ENCODE measurements at regions not wholly inside any gene's neighbourhood (a gene's known extent, or its start where the extent isn't known, plus 50 kb on each side); places are given as distances from the start of the nearest gene placed in this dataset.

DNA sequence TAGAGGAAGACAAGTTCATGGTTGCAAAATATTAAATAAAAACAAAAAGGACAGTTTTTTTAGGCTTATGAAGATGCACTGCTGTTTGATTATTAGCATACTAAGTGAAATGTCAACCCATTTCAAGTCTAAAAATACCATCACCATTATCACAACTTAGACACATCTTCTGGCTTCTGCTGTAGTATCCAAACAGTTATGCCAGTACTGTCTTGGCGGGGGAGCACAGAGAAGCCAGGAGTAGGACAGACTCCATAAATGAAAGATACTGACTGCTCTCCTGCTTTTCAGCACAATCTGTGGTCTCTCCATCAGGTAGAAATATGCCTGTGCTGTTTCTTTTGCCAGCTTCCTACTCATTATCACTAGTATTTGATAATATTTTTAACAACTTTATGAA is 179.2 kb upstream of the DSEL start:
- DNase-seq (ENCODE audit: extremely low spot score, unreplicated experiment) = no peak
- TF ChIP-seq, protein P1, sequence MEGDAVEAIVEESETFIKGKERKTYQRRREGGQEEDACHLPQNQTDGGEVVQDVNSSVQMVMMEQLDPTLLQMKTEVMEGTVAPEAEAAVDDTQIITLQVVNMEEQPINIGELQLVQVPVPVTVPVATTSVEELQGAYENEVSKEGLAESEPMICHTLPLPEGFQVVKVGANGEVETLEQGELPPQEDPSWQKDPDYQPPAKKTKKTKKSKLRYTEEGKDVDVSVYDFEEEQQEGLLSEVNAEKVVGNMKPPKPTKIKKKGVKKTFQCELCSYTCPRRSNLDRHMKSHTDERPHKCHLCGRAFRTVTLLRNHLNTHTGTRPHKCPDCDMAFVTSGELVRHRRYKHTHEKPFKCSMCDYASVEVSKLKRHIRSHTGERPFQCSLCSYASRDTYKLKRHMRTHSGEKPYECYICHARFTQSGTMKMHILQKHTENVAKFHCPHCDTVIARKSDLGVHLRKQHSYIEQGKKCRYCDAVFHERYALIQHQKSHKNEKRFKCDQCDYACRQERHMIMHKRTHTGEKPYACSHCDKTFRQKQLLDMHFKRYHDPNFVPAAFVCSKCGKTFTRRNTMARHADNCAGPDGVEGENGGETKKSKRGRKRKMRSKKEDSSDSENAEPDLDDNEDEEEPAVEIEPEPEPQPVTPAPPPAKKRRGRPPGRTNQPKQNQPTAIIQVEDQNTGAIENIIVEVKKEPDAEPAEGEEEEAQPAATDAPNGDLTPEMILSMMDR (IDR thresholded peaks at IDR 0.05) = no peak
- peaks cover 1% of the 10 kb centered on the region for H3K36me3 Mint-ChIP-seq (ENCODE audit: unreplicated experiment)

DNA sequence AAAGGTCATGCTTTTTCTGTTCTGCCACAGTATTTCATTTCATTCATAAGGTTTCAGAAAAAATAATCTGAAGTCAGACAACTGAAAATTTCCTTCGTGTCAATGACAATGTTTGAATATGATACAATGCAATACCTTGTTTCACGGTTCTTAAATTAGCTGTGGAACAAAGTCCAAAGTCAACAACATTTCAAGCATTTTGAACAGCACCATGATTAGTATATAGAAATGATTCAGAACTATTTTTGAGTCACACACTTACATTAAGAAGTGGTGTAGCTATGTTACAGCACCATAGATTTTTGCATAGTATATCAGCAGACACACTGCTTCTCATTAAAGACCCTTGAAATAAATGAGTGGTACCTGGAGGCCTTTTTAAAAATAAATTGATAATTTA is 178.3 kb upstream of the DSEL start:
- Mint-ChIP-seq H3K9me3 (ENCODE audit: unreplicated experiment) (no peaks in the 10 kb centered on the region), H3K4me1 (ENCODE audit: unreplicated experiment) (peaks cover 14% of the 10 kb centered on the region), H3K27ac (ENCODE audit: unreplicated experiment) (no peak overlapping the region), H3K4me3 (ENCODE audit: unreplicated experiment) (no peak overlapping the region), H3K27me3 (ENCODE audit: unreplicated experiment) (no peaks in the 10 kb centered on the region), H3K36me3 (ENCODE audit: unreplicated experiment) (peaks cover 1% of the 10 kb centered on the region)
- DNase-seq (ENCODE audit: extremely low spot score, unreplicated experiment) = no peak
- TF ChIP-seq, protein P1 (IDR thresholded peaks at IDR 0.05) = no peak

More for the DNA sequence above, 179.2 kb upstream of the DSEL start:
- H3K4me3 Mint-ChIP-seq (ENCODE audit: unreplicated experiment) = no peak overlapping the region
- no peak overlapping the region for H3K27ac Mint-ChIP-seq (ENCODE audit: unreplicated experiment)
- peaks cover 3% of the 10 kb centered on the region for H3K9me3 Mint-ChIP-seq (ENCODE audit: unreplicated experiment)
- H3K27me3 Mint-ChIP-seq (ENCODE audit: unreplicated experiment) = no peaks in the 10 kb centered on the region
- peaks cover 14% of the 10 kb centered on the region for H3K4me1 Mint-ChIP-seq (ENCODE audit: unreplicated experiment)

DNA sequence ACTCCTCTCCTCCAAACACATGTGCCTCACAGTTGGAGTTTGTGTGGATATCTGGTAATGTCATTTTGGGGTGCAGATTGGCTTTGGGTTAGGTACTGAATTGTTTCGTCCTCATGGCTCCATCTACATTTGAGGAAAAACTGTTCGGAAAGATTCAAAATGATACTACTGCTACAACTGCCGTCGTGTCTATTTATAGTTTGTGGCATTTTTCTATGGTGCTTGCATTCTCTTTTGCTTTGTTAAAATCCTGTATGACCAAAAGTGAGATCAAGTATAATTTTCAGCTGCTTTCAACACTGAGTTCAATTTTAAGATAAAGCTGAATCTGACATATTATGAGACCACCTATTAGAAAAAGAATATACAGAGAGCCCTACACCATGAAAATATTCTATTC is 176.3 kb upstream of the DSEL start:
- DNase-seq (ENCODE audit: extremely low spot score, unreplicated experiment) = no peak
- peaks cover 14% of the 10 kb centered on the region for H3K4me1 Mint-ChIP-seq (ENCODE audit: unreplicated experiment)
- TF ChIP-seq, protein P1 (IDR thresholded peaks at IDR 0.05) = no peak
- no peak overlapping the region for H3K27ac Mint-ChIP-seq (ENCODE audit: unreplicated experiment)
- H3K4me3 Mint-ChIP-seq (ENCODE audit: unreplicated experiment) = no peak overlapping the region
- no peaks in the 10 kb centered on the region for H3K9me3 Mint-ChIP-seq (ENCODE audit: unreplicated experiment)
- H3K36me3 Mint-ChIP-seq (ENCODE audit: unreplicated experiment) = peaks cover 4% of the 10 kb centered on the region
- H3K27me3 Mint-ChIP-seq (ENCODE audit: unreplicated experiment) = no peaks in the 10 kb centered on the region

DNA sequence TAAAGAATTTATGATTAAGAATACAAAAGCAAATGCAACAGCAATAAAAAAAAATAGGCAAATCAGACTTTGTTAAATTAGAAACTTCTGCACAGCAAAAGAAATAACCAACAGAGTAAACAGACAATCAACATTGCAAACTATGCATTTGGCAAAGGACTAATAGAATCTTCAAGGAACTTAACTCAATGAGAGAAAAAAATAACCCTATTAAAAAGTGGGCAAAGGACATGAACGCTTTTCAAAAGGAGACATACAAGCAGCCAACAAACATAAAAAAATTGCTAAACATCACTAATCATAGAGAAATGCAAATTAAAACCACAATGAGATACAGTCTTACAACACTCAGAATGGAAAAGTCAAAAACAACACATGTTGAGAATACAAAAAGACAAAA is 166.0 kb upstream of the DSEL start:
- H3K4me3 Mint-ChIP-seq (ENCODE audit: unreplicated experiment) = no peak overlapping the region
- TF ChIP-seq, protein P1 (IDR thresholded peaks at IDR 0.05) = no peak
- no peaks in the 10 kb centered on the region for H3K36me3 Mint-ChIP-seq (ENCODE audit: unreplicated experiment)
- no peaks in the 10 kb centered on the region for H3K27me3 Mint-ChIP-seq (ENCODE audit: unreplicated experiment)
- DNase-seq (ENCODE audit: extremely low spot score, unreplicated experiment) = no peak
- peaks cover 28% of the 10 kb centered on the region for H3K9me3 Mint-ChIP-seq (ENCODE audit: unreplicated experiment)
- no peaks in the 10 kb centered on the region for H3K4me1 Mint-ChIP-seq (ENCODE audit: unreplicated experiment)
- H3K27ac Mint-ChIP-seq (ENCODE audit: unreplicated experiment) = no peak overlapping the region

DNA sequence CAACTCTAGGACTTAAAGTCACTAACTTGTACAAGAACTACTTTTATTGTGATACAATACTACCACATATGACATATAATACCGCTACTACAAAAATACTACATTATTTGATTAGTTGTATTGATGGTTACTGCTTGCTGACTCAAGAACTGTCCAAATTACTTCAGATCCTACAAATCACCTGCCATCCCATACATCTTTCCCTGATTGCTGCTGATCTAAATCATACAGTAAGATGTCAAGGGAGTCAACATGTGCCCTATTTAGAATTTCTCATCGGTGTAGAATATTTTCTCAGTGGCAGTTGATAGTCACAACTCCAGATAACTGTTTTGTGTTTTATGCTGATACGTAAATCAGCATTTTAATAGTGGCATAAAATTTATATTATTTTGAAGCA is 161.0 kb upstream of the DSEL start:
- DNase-seq (ENCODE audit: extremely low spot score, unreplicated experiment) = no peak
- no peaks in the 10 kb centered on the region for H3K27me3 Mint-ChIP-seq (ENCODE audit: unreplicated experiment)
- H3K36me3 Mint-ChIP-seq (ENCODE audit: unreplicated experiment) = no peaks in the 10 kb centered on the region
- no peak overlapping the region for H3K4me3 Mint-ChIP-seq (ENCODE audit: unreplicated experiment)
- H3K27ac Mint-ChIP-seq (ENCODE audit: unreplicated experiment) = no peak overlapping the region
- H3K4me1 Mint-ChIP-seq (ENCODE audit: unreplicated experiment) = peaks cover 18% of the 10 kb centered on the region
- peaks cover 25% of the 10 kb centered on the region for H3K9me3 Mint-ChIP-seq (ENCODE audit: unreplicated experiment)
- TF ChIP-seq, protein P1 (IDR thresholded peaks at IDR 0.05) = no peak
